Right lobe of liver (tissue), 4 donors: ENCODE measurements at regions not wholly inside any gene's neighbourhood (a gene's known extent, or its start where the extent isn't known, plus 50 kb on each side); places are given as distances from the start of the nearest gene placed in this dataset.

Source experiments
- POLR2A ChIP-seq: fragments of 450-650 bp; IDR thresholded peaks from one replicate; pipeline ENCODE4 v1.6.1; 2017; ENCODE audit warnings: antibody characterized with exemption, mild to moderate bottlenecking
- TF ChIP-seq, protein P1 (sequence below), 4 donors: fragments of 200-600 bp in 3 of 4; fragments of 450-650 bp in 1 of 4; IDR thresholded peaks; one replicate each; pipeline versions ENCODE4 v1.5.1 to v1.8.0; 2016 to 2022; ENCODE audit warnings: antibody characterized with exemption in 4 of 4, mild to moderate bottlenecking in 2 of 4
- donor health status: DM: no; HTN: no; CAD: no.
- donor health status: DM: no; HTN: no; CAD: no.
- donor health status: DM: no; HTN: yes; CAD: no.

DNA sequence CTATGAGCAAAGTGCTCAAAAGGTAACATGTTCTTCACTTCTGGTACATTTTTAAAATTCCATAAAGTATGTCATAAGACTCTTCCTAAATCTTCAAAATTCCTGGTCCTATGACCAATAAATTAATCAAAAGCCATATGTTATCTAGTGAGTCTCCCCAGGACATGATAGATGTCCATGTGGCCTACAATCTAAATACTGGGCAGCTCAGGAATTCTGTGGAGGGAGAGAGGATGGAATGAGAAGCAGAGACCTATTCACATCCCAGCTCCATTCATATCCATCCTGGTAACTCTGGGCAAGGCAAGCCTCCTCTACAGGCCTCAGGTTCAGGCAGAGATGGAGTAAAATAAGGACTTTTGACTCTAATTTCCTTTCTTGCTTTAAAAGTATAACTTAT, 224.8 kb downstream of the MTERF1 start:
- TF ChIP-seq, protein P1, sequence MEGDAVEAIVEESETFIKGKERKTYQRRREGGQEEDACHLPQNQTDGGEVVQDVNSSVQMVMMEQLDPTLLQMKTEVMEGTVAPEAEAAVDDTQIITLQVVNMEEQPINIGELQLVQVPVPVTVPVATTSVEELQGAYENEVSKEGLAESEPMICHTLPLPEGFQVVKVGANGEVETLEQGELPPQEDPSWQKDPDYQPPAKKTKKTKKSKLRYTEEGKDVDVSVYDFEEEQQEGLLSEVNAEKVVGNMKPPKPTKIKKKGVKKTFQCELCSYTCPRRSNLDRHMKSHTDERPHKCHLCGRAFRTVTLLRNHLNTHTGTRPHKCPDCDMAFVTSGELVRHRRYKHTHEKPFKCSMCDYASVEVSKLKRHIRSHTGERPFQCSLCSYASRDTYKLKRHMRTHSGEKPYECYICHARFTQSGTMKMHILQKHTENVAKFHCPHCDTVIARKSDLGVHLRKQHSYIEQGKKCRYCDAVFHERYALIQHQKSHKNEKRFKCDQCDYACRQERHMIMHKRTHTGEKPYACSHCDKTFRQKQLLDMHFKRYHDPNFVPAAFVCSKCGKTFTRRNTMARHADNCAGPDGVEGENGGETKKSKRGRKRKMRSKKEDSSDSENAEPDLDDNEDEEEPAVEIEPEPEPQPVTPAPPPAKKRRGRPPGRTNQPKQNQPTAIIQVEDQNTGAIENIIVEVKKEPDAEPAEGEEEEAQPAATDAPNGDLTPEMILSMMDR (IDR thresholded peaks at IDR 0.05) = no peak
- TF ChIP-seq POLR2A = no peak
